ENCODE measurements at regions not wholly inside any gene's neighbourhood (a gene's known extent, or its start where the extent isn't known, plus 50 kb on each side); places are given as distances from the start of the nearest gene placed in this dataset.

DNA sequence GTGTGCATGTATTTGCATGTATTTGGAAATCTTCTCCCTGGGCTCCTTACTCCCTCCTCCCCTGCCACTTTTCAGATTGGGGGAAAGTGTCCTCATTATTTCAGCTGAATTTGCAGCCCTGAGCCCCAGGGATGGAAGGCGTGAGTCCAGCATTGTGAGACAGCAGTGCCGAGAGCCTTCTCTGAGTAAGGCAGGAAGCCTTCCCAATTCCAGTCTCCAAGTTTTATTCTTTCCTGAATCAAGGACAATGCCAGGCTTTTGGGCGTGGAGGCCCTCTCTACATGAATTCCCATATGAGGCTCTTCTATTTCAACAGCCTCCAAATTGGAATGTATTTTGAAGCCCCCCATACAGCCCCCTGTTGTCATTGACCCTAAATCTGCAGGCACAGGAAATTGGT, 163.5 kb downstream of the ACKR3 start:
- TF ChIP-seq ZNF546 (CRISPR knock-in tag; conservative IDR thresholded peaks at IDR 0.05): no peak
- TF ChIP-seq ZNF326 (CRISPR knock-in tag; IDR thresholded peaks at IDR 0.05; ENCODE audit: borderline replicate concordance): no peak
- TF ChIP-seq EP300 (IDR thresholded peaks at IDR 0.05; ENCODE audit: low read depth in 2 of 2, low read length in 2 of 2): no peak
- TF ChIP-seq EP300 (CRISPR knock-in tag; IDR thresholded peaks at IDR 0.05; ENCODE audit: borderline replicate concordance): no peak
- TF ChIP-seq, protein P1, sequence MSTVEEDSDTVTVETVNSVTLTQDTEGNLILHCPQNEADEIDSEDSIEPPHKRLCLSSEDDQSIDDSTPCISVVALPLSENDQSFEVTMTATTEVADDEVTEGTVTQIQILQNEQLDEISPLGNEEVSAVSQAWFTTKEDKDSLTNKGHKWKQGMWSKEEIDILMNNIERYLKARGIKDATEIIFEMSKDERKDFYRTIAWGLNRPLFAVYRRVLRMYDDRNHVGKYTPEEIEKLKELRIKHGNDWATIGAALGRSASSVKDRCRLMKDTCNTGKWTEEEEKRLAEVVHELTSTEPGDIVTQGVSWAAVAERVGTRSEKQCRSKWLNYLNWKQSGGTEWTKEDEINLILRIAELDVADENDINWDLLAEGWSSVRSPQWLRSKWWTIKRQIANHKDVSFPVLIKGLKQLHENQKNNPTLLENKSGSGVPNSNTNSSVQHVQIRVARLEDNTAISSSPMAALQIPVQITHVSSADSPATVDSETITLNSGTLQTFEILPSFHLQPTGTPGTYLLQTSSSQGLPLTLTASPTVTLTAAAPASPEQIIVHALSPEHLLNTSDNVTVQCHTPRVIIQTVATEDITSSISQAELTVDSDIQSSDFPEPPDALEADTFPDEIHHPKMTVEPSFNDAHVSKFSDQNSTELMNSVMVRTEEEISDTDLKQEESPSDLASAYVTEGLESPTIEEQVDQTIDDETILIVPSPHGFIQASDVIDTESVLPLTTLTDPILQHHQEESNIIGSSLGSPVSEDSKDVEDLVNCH (CRISPR knock-in tag; IDR thresholded peaks at IDR 0.05): no peak
- TF ChIP-seq ZNF44 (CRISPR knock-in tag; IDR thresholded peaks at IDR 0.05): no peak
- TF ChIP-seq SIN3A (IDR thresholded peaks at IDR 0.05; ENCODE audit: borderline replicate concordance, low read depth, low read length): no peak
- no peak for TF ChIP-seq HBP1 (CRISPR knock-in tag; IDR thresholded peaks at IDR 0.05; ENCODE audit: low read depth)
- TF ChIP-seq USF2 (IDR thresholded peaks at IDR 0.05; ENCODE audit: low read depth, low read length): no peak
- TF ChIP-seq USF2 (CRISPR knock-in tag; IDR thresholded peaks at IDR 0.05; ENCODE audit: borderline replicate concordance): no peak
- TF ChIP-seq POLR2A (IDR thresholded peaks at IDR 0.05; ENCODE audit: insufficient read depth in 1 of 2, low read depth in 2 of 2, low read length in 2 of 2): no peak
- no peak for TF ChIP-seq FUBP1 (CRISPR knock-in tag; IDR thresholded peaks at IDR 0.05; ENCODE audit: borderline replicate concordance)

Measured in HepG2 (cell line).